H1 (cell line): ENCODE measurements at regions not wholly inside any gene's neighbourhood (a gene's known extent, or its start where the extent isn't known, plus 50 kb on each side); places are given as distances from the start of the nearest gene placed in this dataset.

Source experiments
- BACH1 ChIP-seq: IDR thresholded peaks from 2 replicates; pipeline ENCODE4 v1.6.1; 2012; ENCODE audit warnings: low read length, improper control_type of control experiment
- CHD7 ChIP-seq: fragments of 300-600 bp; sonication (generic); IDR thresholded peaks from 2 replicates; pipeline ENCODE4 v1.7.1; 2012; ENCODE audit warnings: low read length, moderate library complexity, mild to moderate bottlenecking, inconsistent platforms; ENCODE audit not compliant: insufficient replicate concordance
- EZH2 ChIP-seq: fragments of 200-600 bp; sonication (generic); IDR thresholded peaks from 2 replicates; pipeline ENCODE4 v1.7.1; 2012; ENCODE audit warnings: low read depth, mild to moderate bottlenecking, moderate library complexity, low read length, inconsistent platforms; ENCODE audit not compliant: severe bottlenecking
- NRF1 ChIP-seq: IDR thresholded peaks from 2 replicates; pipeline ENCODE4 v1.6.1; 2011; ENCODE audit warnings: mild to moderate bottlenecking, low read depth, low read length, improper control_type of control experiment

- no peak for TF ChIP-seq CHD7
- no peak for TF ChIP-seq NRF1
- no peak for TF ChIP-seq EZH2
- no peak for TF ChIP-seq BACH1
Measured at GRCh38 chr13:31950111-31950815, 81.3 kb upstream of the FRY start (continued).
